SKM-1 (cell line): ENCODE measurements at regions not wholly inside any gene's neighbourhood (a gene's known extent, or its start where the extent isn't known, plus 50 kb on each side); places are given as distances from the start of the nearest gene placed in this dataset.

ENCODE experiments used
- DNase-seq: peaks from one replicate; lab custom pipeline; 2025; ENCODE audit not compliant: unreplicated experiment; lab: John Stamatoyannopoulos, UW

- no peak for DNase-seq
These were observed 52.2 kb upstream of the PCDH7 start for GRCh38 chr4:30667919-30668318.

GRCh38 chr4:30670206-30670605 is 50.0 kb upstream of the PCDH7 start:
- no peak for DNase-seq
